Stimulated activated CD8-positive, alpha-beta memory T cell treated with anti-CD3 and anti-CD28 coated beads, Interleukin-4, amount 100 ng/mL, for 24 hours (primary cell): ENCODE measurements at regions not wholly inside any gene's neighbourhood (a gene's known extent, or its start where the extent isn't known, plus 50 kb on each side); places are given as distances from the start of the nearest gene placed in this dataset.
"Not testable (repeated sequence)": the region's sequence is repeated elsewhere in the genome, so short reads cannot be mapped to it uniquely, and the experiment has no call there.

Experiments
- DNase-seq: peaks from one replicate; pipeline ENCODE4 v3.0.0-alpha.2; 2020; ENCODE audit warnings: low read depth

DNA sequence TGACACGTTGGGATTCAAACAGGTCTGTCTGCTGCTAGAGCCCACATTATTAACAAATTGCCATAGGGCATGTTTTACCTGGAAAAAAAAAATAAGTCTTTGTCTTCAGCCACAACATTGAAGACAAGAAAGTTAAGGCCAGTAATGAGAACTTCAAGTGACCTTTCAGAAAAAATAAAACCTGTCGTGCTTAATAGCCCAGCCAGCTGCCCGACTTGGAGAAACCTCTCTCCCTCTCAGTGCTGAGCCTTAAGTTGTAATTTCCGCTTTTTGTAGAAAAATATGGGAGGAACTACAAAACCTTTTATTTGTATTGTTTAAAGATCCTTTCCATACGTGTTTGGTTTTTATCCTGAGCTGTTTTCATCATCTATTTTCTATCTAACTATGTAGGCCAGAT is 454.3 kb upstream of the SLITRK6 start:
- not testable (repeated sequence) for DNase-seq

DNA sequence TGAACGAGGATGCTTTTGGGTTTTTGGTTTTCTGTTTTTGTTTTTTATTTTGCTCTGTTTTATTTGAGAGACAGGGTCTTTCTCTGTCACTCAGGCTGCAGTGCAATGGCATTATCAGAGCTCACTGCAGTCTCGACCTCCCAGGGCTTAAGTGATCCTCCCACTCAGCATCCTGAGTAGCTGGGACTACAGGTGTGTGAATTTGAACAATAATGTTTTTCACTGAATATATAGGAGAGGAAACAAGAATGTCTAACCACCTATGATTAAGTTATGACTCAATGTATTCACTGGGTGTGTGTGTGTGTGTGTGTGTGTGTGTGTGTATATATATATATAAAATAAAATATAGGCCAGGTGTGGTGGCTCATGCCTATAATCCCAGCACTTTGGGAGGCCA is 456.6 kb upstream of the SLITRK6 start:
- DNase-seq = not testable (repeated sequence)

DNA sequence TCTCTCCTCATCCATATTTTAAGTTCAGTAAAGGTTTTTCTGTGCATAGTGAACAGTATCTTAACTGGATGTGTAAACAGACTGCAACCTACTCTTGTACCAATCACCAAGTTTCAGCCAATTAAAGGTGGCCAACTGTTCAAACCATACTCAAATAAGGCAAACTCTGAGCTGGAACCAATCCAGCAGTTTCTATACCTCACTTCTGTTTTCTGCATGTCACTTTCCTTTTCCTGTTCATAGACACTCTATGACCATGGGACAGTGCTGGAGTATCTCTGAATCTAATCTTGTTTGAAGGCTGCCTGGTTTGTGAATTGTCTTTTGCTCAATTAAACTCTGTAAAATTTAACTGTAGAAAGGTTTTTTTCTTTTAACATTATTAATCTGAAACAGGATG is 470.3 kb upstream of the SLITRK6 start:
- DNase-seq = no peak

DNA sequence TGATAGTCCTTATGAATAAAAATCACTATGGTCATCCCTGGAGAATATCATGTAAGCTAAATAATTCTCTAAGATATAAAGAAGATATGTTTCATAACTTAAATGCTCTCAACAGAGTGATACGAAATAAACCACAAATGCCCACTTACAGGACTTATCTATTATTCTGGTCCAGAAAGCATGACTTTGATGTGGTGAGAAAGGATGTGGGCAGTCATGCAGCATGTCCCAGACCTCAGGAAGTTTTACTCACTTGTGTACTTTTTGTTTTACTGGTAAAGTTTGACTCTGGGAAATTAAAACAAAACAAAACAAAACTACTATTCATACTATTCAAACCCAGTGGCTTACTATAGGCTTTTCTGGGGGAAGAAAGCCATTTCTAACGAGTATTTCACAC is 483.2 kb upstream of the SLITRK6 start:
- no peak for DNase-seq

DNA sequence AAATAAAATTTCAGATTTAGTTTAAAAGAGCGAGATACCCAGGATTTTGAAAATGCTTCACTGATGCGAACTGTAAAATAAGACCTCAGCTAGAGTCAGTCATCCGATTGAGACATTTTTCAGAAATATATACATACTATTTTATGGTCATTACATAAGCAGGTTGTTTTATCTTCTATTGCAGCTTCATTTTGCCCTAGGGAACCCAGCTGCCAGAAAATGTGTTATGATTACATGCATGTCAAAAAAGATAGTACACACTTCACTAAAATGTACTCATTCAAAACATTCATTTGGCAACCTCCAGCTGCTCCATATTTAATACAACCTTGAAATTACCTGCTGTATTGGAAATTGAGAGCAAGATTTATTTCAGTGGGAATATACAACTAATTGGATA is 483.8 kb upstream of the SLITRK6 start:
- no peak for DNase-seq

DNA sequence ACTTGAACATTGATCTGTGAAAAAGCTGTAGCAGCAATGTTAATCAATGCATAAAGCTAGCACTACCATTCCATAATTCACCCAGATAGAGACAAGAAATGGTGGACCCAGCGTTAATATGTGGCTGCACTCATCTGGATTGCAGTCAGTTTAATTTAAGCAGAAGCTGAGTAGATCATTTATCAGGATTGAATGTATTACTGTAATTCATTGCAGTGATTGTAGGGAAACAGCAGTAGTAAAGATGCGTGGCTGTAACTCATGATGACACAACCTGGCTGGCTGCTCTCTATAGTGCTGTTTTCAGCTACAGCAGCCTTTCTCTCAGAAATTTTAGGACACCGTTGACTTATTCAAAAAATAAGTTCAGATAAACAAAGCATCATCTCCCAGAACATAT is 499.5 kb upstream of the SLITRK6 start:
- no peak for DNase-seq

DNA sequence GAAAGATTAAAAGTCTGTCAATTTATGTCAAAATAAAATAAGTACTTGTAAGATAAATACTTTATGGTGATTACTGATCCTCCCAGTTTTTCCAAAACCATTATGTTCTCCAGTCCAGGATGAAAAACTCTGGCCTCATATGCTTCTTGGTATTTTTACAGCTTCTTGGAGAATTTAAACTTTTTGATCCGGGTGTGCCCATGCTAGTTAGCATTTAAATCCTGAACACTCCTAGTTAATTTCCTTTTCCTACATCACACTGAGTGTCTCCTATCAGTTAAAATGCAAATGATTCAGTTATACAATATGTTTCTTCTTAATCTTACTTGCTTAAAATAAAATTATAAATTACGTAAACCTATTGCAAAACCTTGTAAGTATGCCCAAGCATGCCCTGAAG is 499.9 kb upstream of the SLITRK6 start:
- DNase-seq = no peak

DNA sequence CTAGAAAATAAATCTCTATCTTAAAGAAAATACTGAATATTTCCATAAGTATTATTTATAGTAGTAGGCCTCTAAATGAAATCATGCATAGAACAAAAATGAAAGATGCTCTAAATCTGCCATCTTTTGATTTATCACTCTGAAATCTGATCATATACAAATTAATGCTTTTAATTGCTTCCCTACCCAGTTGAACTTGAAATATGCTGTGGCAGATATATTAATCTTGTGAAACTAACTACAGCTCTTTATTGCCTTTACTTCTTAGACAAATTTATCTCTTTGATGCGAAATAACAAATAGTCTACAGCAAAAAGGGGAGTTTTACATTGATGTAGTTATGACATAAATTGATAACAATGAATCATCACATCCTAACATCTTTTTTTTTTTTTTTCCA is 510.7 kb upstream of the SLITRK6 start:
- no peak for DNase-seq

DNA sequence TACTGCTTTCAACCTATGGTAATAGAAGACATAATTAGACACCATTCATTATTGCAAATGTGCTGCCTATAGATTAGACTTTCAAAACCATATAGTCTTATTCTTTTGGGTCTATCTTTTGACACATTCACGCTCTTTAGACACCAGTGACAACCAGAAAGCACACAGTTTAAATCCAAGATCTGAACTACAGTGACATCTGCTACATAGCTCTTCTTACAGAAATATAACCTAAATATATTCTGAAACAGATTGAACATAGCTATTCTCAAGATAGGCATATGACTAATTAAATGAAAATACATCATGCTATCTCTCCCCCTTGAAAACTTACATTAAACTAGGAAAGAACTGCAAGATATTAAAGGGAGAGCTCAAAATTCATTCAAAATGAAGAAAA is 514.2 kb upstream of the SLITRK6 start:
- no peak for DNase-seq

DNA sequence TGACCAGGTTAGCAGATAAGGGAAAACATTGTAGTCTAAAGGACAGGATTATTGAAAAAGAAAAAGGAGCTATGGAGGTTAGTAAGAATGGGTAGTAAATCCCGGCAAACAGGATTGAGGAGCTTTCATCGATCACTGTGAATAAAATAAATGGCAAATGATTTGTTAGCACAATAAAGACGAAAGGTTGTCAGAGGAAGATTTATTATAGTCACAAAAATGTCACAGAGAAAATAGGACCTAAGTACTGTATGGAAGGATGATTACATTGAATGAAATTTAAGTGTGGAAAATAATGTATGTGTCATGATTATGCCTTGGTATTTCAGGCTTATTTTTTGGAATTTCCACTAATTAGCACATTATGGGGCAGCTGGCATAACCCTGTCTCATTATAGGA is 519.2 kb upstream of the SLITRK6 start:
- DNase-seq = no peak

DNA sequence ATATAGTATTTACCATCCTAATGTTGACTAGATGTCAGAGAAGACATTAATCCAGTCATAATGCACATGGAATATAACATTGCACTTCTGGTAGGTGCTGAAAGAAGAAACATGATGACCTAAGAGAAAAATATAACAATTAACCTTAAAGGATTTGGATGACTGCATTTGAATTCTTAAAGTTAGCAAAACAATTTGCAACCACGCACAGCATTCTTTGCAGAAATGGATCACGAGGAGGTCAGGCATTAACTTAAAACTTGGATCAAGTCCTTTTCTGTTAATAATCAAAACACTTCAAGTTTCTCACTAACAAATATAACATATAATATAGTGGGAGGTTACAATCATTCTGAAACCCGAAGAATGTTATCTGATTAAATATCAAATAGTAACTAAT is 525.0 kb upstream of the SLITRK6 start:
- no peak for DNase-seq

DNA sequence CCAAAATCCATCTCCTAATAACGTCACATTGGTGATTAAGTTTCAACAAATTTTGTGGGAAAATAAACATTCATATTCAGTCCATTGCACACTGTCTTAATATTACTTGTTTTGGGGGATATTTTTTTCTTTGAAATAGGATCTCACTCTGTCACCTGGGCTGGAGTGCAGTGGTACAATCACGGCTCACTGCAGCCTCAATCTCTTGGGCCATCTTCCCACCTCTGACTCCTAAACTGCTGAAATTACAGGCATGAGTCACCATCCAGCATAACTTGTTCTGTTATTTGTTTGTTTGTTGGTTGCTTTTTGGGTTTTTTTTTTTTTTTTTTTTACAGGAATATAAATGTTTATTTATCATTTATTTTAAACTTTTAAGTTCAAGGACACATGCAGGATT is 556.1 kb upstream of the SLITRK6 start:
- no peak for DNase-seq

DNA sequence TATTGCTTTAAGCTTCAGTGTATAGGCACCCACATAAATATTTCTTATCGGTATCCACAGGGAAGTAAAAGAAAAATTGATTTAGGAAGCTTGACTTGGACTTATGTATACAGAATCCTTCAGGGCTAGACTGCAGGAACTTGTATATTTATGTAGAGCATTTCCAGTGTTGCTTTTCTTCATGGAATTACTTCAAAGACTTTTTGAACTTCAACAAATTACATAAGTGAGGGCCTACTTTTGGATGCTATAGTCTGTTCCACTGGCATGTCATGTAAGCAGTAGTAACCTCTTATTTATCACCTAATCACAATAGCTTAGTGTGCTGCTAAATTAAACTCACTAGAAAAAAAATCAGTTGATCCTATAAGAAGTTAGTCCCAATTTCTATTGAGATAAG is 557.9 kb upstream of the SLITRK6 start:
- DNase-seq = no peak

DNA sequence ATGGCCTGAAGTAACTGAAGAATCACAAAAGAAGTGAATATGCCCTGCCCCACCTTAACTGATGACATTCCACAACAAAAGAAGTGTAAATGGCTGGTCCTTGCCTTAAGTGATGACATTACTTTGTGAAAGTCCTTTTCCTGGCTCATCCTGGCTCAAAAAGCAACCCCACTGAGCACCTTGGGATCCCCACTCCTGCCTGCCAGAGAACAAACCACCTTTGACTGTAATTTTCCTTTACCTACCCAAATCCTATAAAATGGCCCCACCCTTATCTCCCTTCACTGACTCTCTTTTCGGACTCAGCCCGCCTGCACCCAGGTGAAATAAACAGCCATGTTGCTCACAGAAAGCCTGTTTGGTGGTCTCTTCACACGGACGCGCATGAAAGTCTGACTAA is 564.5 kb upstream of the SLITRK6 start:
- not testable (repeated sequence) for DNase-seq

DNA sequence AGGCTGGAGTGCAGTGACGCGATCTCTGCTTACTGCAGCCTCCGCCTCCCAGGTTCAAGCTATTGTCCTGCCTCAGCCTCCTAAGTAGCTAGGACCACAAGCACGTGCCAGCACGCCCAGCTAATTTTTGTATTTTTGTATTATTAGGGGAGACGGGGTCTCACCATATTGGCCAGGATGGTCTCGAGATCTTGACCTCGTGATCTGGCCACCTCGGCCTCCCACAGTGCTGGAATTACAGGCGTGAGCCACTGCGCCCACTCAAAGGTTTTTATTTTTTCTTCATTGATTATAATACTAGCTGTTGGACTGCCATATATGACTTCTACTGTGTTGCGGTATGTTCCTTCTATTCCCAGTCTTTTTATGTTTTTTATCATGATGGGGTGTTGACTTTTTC is 569.7 kb upstream of the SLITRK6 start:
- DNase-seq = no peak

DNA sequence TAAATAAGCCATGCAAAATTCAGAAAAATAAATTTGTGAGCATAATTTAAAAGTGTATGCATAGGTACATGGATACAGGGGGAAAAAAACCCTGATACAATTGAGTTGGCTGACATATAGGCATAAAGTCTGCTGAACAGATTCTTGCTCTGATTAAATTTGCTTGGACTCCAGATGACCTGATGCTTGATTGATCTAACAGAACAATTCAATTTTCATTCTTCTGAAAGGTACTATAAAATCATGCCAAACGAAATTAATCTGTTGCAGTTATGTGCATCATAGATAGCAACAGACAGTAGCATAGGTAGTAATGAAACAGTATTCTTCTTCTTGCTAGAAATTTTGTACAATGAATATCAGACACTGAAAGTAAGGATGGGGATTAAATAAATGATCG is 578.2 kb upstream of the SLITRK6 start:
- no peak for DNase-seq

DNA sequence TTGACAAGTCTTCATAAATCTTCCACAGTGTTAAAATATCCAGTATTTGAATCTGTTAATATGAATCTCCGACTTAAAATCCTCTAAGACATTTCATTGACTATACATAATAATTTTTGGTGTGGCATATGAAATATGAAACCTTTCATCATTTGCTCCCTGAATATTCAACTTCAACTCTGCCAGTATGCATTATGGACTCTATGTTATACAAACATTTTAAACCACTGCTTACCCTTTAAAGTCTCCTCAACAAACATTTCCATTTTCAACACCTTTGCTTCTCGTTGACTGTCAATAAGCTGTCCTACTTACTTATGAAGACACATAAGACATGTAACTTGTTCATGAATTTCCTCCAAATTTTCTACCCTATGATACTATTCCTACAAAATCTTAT is 579.4 kb upstream of the SLITRK6 start:
- no peak for DNase-seq

DNA sequence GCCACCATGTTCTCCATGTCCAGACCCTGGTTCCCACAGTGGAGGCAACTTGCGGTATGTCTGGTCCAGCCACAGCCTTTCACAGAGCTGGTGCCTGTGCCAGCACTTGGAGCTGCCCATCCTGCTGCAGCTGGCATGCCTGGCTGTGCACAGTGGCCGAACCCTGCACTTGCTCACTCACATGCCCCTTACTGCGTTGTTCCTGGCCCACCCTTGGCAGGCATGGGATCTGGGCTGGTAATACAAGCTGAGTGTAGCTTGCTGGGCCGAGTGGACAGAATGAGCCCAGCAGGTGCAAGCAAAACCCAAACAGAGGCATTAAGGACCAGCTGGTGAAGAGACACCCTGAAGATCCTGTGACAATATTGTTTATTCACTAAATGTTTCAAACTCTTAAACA is 583.9 kb upstream of the SLITRK6 start:
- no peak for DNase-seq

DNA sequence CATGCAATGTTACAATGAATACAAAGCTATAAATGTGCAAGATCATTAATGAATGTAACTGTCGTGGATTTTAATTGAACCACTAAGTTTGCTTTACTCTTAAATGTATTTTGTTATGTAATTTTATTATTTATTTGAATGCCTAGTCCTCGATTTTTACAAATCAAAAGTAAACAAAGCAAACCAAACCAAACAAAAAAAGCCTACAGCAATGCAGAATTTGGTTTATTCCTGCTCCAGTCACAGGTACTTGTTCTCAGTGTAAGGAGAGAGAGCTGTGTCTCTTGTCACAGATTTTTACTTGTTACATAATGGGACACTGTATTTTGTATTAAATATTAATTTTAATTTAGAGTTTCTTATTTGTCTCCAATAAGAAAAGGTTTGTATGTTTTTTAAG is 584.3 kb upstream of the SLITRK6 start:
- DNase-seq = no peak

DNA sequence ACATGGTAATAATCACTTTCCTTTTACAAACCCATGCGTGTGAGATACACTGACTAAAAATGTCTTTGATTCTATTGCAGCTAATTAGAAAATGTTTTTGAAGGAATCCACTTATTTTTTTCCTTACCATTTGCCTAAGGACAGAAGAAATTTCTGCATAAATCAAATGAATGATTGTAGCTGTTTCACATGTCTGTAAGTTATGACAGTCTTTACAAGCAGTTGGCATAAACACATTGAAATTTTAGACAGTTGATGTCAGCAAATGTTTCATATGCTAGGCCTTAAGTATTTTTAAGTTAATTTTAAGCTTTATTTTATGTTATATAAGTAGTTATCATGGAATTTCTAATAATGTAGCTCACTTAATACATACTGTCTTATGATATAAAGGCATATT is 598.4 kb upstream of the SLITRK6 start:
- no peak for DNase-seq

DNA sequence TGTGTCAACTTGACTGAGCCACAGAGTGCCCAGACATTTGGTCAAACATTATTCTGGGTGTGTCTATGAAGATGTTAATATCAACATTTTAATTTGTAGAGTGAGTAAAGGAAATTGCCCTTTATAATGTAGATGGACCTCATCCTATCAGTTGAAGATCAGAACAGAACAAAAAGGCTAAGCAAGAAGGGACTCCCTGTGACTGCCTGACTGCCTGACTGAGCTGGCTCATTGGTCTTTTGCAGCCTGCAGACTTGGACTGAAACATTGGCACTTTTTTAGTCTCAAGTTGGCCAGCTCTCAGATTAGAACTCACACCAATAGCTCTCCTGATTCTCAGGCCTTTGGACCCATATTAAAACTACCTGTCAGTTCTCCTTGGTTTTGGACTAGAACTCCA is 600.4 kb upstream of the SLITRK6 start:
- DNase-seq = no peak

DNA sequence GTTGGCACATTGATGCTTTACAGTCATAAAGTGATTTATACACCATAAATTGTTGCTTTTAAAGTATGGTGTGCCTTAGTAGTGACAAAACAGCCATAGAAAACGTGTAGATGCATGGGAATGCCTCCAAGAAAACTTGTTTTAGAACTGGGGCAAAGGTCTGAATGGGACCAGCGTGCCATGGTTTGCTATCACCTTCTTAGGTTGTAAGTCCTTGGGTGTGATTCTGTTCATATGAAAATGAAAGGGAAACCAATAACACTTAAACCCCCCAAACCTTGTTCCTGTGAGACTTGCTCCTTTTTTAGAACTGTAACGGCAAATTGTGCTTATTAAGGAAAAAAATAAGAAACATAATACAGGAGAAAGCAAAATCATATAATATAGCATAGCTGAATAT is 603.3 kb upstream of the SLITRK6 start:
- DNase-seq = no peak

DNA sequence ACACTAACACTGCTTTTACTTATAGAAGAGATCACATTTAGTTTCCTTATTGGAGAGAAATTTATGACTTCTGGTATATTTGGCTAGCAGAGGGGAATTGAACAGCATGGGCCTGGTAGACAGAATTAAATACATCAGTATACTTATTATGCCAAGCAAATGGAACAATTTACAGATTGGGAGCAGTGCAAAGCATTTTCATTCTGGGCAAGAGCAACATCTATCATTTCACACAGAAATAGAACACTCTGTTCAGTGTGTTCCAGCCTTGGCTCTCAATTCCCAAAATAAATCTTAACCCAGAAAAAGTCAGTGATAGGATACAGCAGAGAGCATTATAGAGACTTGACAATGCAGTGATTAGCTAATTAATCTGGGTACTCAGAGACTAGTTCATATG is 604.0 kb upstream of the SLITRK6 start:
- DNase-seq = no peak

DNA sequence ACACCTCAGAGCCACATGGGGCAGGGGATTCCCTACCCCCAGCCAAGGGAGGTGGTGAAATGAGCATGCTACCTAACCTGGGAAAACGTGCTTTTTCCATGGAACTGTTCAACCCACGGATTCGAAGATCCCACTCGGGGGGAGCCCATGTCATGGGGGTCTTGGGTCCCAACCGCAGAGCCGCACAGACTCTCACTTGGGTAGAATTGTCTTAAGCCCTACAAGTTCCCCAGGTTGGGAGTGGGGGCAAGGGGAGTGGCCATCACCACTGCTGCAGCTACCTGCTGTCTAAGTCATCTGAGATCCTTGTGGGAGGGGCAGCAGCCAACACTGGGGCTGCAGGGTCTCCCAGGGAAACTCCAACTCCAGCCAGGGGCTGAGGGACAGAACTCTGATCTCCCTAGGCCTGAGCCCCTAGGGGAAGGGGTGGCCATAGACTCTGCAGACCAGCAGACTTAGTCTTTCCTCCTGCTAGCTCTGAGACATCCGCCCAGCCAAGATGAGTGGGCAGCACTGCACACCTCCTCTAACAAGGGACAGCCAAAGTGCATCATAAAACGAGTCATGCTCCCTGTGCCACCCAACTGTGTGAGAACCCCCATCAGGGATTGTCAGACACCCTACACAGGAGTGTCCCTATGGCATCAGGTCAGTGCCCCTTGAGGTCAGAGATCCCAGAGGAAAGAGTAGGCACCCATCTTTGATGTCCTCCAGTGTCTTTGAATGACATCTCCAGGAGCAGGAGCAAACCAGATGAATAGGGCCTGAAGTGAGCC is 610.4 kb upstream of the SLITRK6 start:
- DNase-seq = no peak
